ENCODE measurements at regions not wholly inside any gene's neighbourhood (a gene's known extent, or its start where the extent isn't known, plus 50 kb on each side); places are given as distances from the start of the nearest gene placed in this dataset.

GRCh38 chr1:185674201-185674600, 60.0 kb upstream of the HMCN1 start:
- WGBS (ENCODE audit: low lambda C conversion rate, missing lambda C conversion rate), result 43% methylated on average over 5 of the region's 5 CpGs
- no peak overlapping the region for H3K4me3 ChIP-seq
- H3K27ac ChIP-seq, result peak overlapping the region; percentile 7

DNA sequence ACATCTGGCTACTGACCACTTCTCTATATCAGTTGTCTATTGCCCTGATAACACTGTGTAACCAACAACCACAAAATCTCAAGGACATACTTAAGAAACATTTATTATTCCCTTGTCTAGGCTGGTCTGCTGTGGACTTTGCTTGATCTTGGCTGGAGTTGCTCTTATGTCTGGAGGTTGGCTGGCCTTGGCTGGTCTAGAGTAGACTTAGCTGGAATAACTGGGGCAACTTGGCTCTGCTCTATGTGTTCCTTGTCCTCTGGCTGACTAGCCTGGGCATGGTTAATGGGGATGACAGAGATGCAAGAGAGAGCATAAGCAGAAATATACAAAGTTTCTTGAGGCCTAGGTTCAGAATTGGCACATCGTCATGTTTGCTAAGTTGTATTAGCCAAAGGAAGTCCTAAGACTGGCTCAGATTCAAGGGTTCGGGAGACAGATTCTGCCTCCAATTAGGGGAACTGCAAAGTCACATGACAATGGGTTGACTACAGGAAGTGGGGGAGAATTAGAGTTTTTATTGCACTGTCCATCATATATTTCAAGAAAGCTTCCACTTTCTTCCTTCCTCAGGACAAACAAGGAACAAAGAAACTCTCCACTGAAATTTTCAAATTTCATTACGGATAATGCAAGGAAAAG, 61.4 kb upstream of the HMCN1 start:
- DNase-seq (ENCODE audit: low spot score), result no peak
- Histone ChIP-seq H2AFZ (no peak overlapping the region), H3K9me3 (ENCODE audit: low read depth) (no peaks in the 10 kb centered on the region), H3K36me3 (replicated peaks; ENCODE audit: insufficient read depth, low read depth) (no peaks in the 10 kb centered on the region), H3K9me2 (replicated peaks; ENCODE audit: insufficient read depth) (no peaks in the 10 kb centered on the region), H3K79me2 (no peaks in the 10 kb centered on the region), H3K27me3 (no peaks in the 10 kb centered on the region), H3K4me2 (no peak overlapping the region), H4K20me1 (ENCODE audit: insufficient read depth, poor library complexity, severe bottlenecking) (no peaks in the 10 kb centered on the region), H3K27ac (no peak overlapping the region), H3K4me1 (ENCODE audit: insufficient read depth) (no peaks in the 10 kb centered on the region), H3K4me3 (no peak overlapping the region)
- 91% methylated on average over 3 of the region's 3 CpGs for WGBS (ENCODE audit: low lambda C conversion rate, missing lambda C conversion rate)
- no peak for TF ChIP-seq CTCF (IDR thresholded peaks at IDR 0.05; ENCODE audit: poor library complexity)
- no peak for TF ChIP-seq EZH2 (IDR thresholded peaks at IDR 0.05; ENCODE audit: borderline replicate concordance)
- no peak for TF ChIP-seq EZH2phosphoT487 (IDR thresholded peaks at IDR 0.05; ENCODE audit: low read depth, severe bottlenecking, unreplicated experiment)

More at GRCh38 chr1:185674201-185674600, 60.0 kb upstream of the HMCN1 start:
- no peak for TF ChIP-seq EZH2phosphoT487 (IDR thresholded peaks at IDR 0.05; ENCODE audit: low read depth, severe bottlenecking, unreplicated experiment)
- TF ChIP-seq CTCF (IDR thresholded peaks at IDR 0.05; ENCODE audit: poor library complexity), result no peak
- no peak for TF ChIP-seq EZH2 (IDR thresholded peaks at IDR 0.05; ENCODE audit: borderline replicate concordance)
- Histone ChIP-seq H4K20me1 (ENCODE audit: insufficient read depth, poor library complexity, severe bottlenecking) (no peaks in the 10 kb centered on the region), H3K36me3 (replicated peaks; ENCODE audit: insufficient read depth, low read depth) (no peaks in the 10 kb centered on the region), H3K27me3 (no peaks in the 10 kb centered on the region), H3K9me3 (ENCODE audit: low read depth) (no peaks in the 10 kb centered on the region), H3K9me2 (replicated peaks; ENCODE audit: insufficient read depth) (no peaks in the 10 kb centered on the region), H3K4me1 (ENCODE audit: insufficient read depth) (no peaks in the 10 kb centered on the region), H3K4me2 (peak overlapping the region; percentile 22), H2AFZ (no peak overlapping the region), H3K79me2 (no peaks in the 10 kb centered on the region)
- peak; percentile 13 for DNase-seq (ENCODE audit: low spot score)

GRCh38 chr1:185670187-185670627, 64.0 kb upstream of the HMCN1 start:
- peak; percentile 62 for DNase-seq (ENCODE audit: low spot score)
- Histone ChIP-seq H3K9me3 (ENCODE audit: low read depth) (no peaks in the 10 kb centered on the region), H3K4me2 (no peak overlapping the region), H2AFZ (peak overlapping the region; percentile 20), H3K27ac (no peak overlapping the region), H4K20me1 (ENCODE audit: insufficient read depth, poor library complexity, severe bottlenecking) (no peaks in the 10 kb centered on the region), H3K4me1 (ENCODE audit: insufficient read depth) (no peaks in the 10 kb centered on the region), H3K9me2 (replicated peaks; ENCODE audit: insufficient read depth) (no peaks in the 10 kb centered on the region), H3K4me3 (no peak overlapping the region), H3K27me3 (no peaks in the 10 kb centered on the region), H3K79me2 (no peaks in the 10 kb centered on the region), H3K36me3 (replicated peaks; ENCODE audit: insufficient read depth, low read depth) (no peaks in the 10 kb centered on the region)
- WGBS (ENCODE audit: low lambda C conversion rate, missing lambda C conversion rate), result 52% methylated on average over 6 of the region's 6 CpGs
- TF ChIP-seq EZH2phosphoT487 (IDR thresholded peaks at IDR 0.05; ENCODE audit: low read depth, severe bottlenecking, unreplicated experiment) (no peak), CTCF (IDR thresholded peaks at IDR 0.05; ENCODE audit: poor library complexity) (peak; percentile 70)

Data from hepatocyte (in vitro differentiated cells).